HK-2 (cell line): ENCODE measurements at regions not wholly inside any gene's neighbourhood (a gene's known extent, or its start where the extent isn't known, plus 50 kb on each side); places are given as distances from the start of the nearest gene placed in this dataset.
"Not testable (repeated sequence)": the region's sequence is repeated elsewhere in the genome, so short reads cannot be mapped to it uniquely, and the experiment has no call there.

ENCODE experiments used
- DNase-seq: peaks from one replicate; pipeline ENCODE4 v3.0.0-alpha.2; 2018; ENCODE audit not compliant: unreplicated experiment

- DNase-seq, result no peak
Measured at GRCh38 chrX:50967736-50968135, 57.2 kb downstream of the BMP15 start.

- peak; percentile 29 for DNase-seq
Measured at GRCh38 chrX:50968871-50969635, 58.5 kb downstream of the BMP15 start.

DNA sequence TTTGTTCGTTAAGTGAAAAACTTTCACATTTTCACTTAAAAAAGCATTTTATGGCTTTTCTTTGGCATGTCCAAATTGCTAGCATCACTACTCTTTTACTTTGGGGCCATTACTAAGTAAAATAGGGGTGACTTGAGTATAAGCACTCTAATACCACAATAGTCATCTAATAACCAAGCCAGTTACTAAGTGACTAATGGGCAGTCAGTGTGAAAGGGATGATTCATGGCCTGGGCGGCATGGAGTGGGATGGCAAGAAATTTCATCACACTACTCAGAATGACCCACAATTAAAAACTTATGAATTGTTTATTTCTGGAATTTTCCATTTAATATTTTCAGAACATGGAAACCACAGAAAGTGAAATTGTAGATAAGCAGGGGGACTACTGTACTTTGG is 60.9 kb downstream of the BMP15 start:
- DNase-seq, result peak; percentile 39

DNA sequence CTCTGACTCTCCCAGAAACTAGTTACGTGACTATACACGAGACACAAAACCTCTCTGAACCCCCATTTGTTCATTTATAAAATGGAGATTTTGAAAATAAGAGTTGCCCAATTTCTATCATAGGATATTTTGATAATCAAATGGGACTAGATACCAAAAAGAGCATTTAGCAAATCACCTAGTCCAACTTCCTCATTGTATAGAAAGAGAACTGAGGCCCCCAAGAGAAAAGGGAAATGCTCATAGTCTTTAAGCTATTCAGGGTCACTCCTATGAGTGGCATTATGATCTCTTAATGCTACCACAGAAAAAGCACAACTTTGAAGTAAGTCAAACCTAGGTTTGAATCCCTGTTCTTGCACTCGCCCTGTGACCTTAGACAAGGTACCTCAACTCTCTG is 62.7 kb downstream of the BMP15 start:
- no peak for DNase-seq

- DNase-seq, result no peak
Measured at GRCh38 chrX:50978920-50979682, 68.6 kb downstream of the BMP15 start.

- no peak for DNase-seq
Measured at GRCh38 chrX:50980251-50980650, 69.7 kb downstream of the BMP15 start.

GRCh38 chrX:50988649-50989048 is 78.1 kb downstream of the BMP15 start:
- no peak for DNase-seq

DNA sequence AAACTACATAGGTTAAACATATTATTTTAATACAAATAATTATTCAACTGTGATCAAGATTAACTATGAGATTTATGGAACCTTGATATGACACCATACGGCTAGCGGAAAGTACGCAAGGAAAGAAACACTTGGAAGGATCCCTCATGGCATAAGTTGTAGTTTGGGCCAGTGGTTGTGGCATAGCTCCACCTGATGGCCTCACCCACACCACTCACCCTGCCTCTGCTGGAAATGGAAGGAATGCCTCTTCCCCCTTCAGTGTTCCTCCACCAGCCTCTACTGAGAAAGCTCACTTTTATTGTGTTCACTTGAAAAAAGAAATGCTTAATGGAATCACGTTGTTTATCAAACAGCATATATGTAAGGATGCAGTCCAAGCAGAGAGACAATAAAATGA is 86.4 kb downstream of the BMP15 start:
- DNase-seq, result no peak

DNA sequence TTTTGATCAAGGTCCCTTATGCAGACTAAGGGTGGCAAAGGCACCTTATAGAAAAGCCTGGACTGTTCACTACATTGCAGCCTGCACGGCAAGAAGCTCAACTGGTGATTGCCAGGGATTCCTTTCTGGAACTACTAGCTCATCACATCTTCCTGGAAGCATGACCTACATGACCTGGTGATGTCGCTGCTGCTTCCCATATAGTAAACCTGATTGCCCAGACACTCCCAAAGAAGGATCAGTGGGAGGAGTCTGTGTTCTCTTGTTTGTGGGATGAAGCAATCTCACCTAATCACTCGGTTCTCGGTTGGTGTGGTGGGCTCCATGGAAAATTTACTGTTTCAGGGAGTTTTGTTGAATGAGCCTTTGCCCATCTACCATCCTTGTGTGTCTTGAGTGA is 89.8 kb downstream of the BMP15 start:
- DNase-seq, result not testable (repeated sequence)

DNA sequence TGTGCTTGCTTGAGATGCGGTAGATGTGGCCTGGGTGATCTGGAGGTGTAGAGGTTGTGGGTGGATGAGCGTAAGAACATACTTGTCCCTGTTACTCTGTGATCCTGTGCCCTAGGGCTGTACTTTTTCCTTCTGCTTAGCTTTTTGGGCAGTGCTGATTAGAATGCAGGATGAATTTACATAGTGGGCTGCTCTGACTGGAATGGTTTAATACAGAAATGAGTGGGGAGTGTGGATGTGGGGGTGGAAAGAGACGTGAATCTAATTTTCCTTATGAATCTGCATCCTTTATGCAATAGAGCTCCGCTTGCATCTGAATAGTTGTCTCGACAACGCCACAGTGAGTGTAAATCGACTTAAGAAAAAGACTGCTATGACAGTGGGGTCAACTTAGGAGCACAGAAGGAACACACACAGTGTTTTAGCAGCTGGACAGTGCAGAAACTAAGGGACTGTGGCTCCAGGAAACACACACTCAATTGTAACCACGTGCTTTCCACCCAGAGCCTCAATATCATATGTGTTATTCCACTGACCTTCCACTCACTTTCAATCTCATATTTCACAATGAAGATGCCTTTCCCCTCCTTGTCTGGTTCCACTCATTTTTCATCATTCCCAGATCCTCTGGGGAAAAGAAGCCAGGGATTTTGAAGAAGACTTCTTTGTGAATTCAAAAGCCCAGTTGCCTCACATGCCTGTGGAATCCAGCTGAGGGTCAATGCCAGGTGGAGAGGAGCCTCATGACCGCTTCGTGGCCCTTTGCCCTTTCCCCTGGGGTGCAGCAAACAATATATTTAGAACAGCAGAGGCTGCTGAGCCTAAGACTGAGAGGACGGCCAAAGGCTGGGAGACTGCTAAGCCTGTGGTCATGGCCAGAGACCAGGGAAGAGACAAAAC is 91.4 kb downstream of the BMP15 start:
- not testable (repeated sequence) for DNase-seq

DNA sequence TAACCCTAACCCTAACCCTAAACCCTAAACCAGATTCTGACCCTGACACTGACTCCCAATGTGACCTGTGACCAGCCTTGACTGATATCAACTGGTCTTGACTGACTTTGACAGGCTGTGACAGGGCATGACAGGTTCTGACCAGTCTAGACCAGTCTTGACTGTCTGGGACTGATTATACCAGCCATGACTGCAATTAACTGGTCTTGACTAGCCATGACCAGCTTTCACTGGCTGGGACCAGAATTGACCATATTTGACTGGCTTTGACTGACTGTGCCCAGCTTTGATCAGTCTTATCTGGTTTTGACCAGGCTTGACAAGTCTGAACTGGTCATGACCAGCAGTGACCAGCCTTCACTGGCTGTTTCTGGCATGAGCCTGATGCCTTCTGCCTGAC is 95.5 kb downstream of the BMP15 start:
- DNase-seq, result no peak

GRCh38 chrX:51024106-51024696 is 113.7 kb downstream of the BMP15 start:
- DNase-seq, result no peak

DNA sequence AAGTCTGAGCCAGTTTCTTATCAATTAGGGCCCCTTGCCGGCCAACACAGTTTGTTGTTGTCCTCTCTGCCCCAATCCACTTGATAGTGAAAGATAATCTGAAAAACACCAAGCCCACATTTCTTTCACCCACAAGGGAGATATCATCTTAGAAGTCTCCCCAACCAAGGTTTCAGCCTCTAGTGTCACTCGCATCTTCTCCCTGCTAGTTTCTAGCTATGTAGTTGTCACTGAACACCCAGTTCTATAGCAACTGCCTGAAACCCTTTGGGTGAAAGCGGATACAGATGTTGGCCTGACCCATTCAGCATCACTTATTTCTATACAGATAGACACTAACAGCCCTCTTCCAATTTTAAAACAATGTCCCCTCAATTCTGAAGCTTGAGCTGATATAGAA is 116.3 kb downstream of the BMP15 start:
- DNase-seq, result no peak

- no peak for DNase-seq
Measured at GRCh38 chrX:51035746-51036145, 125.2 kb downstream of the BMP15 start.

DNA sequence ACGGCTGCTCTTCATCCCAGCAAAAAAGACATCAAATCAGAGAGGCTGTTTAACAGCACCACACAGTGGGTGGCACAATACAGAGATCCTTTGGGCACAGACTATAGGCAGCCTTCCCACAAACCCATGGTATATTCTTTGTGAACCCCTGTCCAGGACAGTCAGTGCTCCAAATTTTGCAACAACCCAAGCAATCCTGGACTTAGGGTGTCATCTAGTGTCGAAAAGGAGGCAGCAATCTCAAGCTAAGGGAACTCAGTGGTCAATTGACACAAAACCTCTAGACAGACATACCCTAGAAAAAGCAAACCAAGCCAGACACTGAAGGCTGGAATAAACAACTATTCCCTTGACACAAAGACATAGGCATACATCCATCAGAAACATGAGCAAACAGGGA is 137.4 kb downstream of the BMP15 start:
- DNase-seq, result no peak

DNA sequence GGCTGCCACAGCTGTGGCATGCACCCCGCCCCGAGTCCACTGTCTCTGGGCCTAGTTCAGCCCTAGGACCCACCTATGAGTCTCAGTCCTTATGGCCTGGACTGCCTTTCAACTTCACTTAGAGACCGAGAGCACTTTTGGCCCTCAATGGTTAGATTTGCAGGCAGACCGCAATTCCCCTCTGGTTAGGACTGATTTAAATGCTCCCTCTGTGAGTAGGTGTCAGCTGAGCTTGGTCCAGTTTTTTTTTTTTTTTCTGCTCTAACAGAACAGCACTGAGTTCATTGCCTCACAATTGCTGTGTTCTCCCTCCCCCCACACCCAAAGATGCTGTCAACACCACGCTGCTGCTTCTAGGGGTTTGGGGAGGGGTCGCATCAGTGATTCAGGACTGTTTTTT is 143.2 kb downstream of the BMP15 start:
- DNase-seq, result no peak

DNA sequence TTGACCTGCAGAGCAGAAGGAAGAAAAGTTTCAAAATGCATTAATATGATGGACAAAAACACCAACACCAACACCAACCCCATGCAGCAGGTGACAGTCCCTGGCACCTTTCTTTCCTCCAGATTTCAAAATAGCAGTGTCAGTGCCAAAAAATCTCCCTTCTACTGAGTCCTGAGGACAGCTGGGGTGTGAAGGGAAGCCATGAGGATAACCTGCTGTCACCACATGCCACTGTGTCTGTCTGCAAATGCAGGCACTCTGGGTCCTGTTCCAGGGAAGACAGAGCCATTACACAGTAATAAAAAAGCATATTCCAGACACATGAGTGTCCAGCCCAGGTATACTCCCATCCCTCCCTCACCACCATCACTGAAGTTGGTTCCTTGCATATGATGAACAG is 187.5 kb downstream of the BMP15 start:
- DNase-seq, result no peak

DNA sequence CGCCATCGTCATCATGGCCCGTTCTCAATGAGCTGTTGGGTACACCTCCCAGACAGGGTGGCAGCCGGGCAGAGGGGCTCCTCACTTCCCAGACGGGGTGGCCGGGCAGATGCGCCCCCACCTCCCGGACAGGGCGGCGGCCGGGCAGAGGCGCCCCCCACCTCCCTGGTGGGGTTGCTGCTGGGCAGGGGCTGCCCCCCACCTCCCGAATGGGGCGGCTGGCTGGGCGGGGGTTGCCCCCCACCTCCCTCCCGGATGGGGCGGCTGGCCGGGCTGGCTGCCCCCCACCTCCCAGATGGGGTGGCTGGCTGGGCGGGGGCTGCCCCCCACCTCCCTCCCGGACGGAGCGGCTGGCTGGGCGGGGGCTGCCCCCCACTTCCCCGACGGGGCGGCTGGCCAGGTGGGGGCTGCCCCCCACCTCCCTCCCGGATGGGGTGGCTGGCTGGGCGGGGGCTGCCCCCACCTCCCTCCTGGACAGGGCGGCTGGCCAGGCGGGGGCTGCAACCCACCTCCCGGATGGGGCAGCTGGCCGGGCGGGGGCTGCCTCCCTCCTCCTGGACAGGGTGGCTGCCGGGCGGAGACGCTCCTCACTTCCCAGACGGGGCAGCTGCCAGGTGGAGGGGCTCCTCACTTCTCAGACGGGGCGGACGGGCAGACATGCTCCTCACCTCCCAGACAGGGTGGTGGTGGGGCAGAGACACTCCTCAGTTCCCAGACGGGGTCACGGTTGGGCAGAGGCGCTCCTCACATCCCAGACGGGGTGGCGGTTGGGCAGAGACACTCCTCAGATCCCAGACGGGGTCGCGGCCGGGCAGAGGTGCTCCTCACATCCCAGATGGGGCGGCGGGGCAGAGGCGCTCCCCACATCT is 208.8 kb downstream of the BMP15 start:
- not testable (repeated sequence) for DNase-seq

DNA sequence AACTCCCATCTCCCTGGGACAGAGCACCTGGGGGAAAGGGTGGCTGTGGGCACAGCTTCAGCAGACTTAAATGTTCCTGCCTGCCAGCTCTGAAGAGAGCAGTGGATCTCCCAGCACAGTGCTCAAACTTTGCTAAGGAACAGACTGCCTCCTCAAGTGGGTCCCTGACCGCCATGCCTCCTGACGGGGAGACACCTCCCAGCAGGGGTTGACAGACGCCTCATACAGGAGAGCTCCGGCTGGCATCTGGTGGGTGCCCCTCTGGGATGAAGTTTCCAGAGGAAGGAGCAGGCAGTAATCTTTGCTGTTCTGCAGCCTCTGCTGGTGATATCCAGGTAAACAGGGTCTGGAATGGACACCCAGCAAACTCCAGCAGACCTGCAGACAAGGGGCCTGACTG is 206.9 kb upstream of the NUDT10 start:
- DNase-seq, result not testable (repeated sequence)

- peak; percentile 27 for DNase-seq
Measured at GRCh38 chrX:51144828-51145442, 187.7 kb upstream of the NUDT10 start.
